Pulmonary artery endothelial cell (primary cell): ENCODE measurements at regions not wholly inside any gene's neighbourhood (a gene's known extent, or its start where the extent isn't known, plus 50 kb on each side); places are given as distances from the start of the nearest gene placed in this dataset.

Source experiments
- DNase-seq: peaks from one replicate; pipeline ENCODE4 v3.0.0-alpha.2; 2011; ENCODE audit warnings: low read depth, low spot score

- DNase-seq, result no peak
These were observed 89.9 kb upstream of the ADAMTSL1 start for GRCh38 chr9:18384066-18384465.

GRCh38 chr9:18385696-18386490, 88.1 kb upstream of the ADAMTSL1 start:
- DNase-seq, result no peak

- DNase-seq, result no peak
These were observed 83.6 kb upstream of the ADAMTSL1 start for GRCh38 chr9:18390393-18390792.

- peak; percentile 93 for DNase-seq
These were observed 80.4 kb upstream of the ADAMTSL1 start for GRCh38 chr9:18393340-18394130.

GRCh38 chr9:18394847-18395351, 79.1 kb upstream of the ADAMTSL1 start:
- no peak for DNase-seq

GRCh38 chr9:18396102-18396728, 77.7 kb upstream of the ADAMTSL1 start:
- no peak for DNase-seq

GRCh38 chr9:18397076-18397475, 76.9 kb upstream of the ADAMTSL1 start:
- no peak for DNase-seq

GRCh38 chr9:18398038-18398437, 75.9 kb upstream of the ADAMTSL1 start:
- no peak for DNase-seq

- no peak for DNase-seq
These were observed 69.4 kb upstream of the ADAMTSL1 start for GRCh38 chr9:18404434-18405029.

GRCh38 chr9:18405240-18405639, 68.7 kb upstream of the ADAMTSL1 start:
- DNase-seq, result no peak

GRCh38 chr9:18410983-18411382, 63.0 kb upstream of the ADAMTSL1 start:
- DNase-seq, result no peak

- no peak for DNase-seq
These were observed 52.6 kb upstream of the ADAMTSL1 start for GRCh38 chr9:18421391-18421790.

GRCh38 chr9:18422296-18423036, 51.5 kb upstream of the ADAMTSL1 start:
- DNase-seq, result no peak

- no peak for DNase-seq
These were observed 50.0 kb upstream of the ADAMTSL1 start for GRCh38 chr9:18423791-18424531.
